MM.1S (cell line): ENCODE measurements at regions not wholly inside any gene's neighbourhood (a gene's known extent, or its start where the extent isn't known, plus 50 kb on each side); places are given as distances from the start of the nearest gene placed in this dataset.

Experiments
- DNase-seq: peaks from one replicate; pipeline ENCODE4 v3.0.0-alpha.2; 2015
- H2AFZ ChIP-seq: fragments of 300-600 bp; sonication (generic); 2 replicates; pipeline ENCODE4 v1.6.0; 2016; ENCODE audit warnings: antibody characterized with exemption, low read length
- H3F3A ChIP-seq: fragments of 300-600 bp; sonication (generic); 2 replicates; pipeline ENCODE4 v1.6.1; 2016; ENCODE audit warnings: mild to moderate bottlenecking, antibody characterized with exemption, low read length, moderate library complexity, mixed read lengths; ENCODE audit not compliant: insufficient read depth
- H3K27ac ChIP-seq: fragments of 300-600 bp; sonication (generic); 2 replicates; pipeline ENCODE4 v1.5.1; 2016; ENCODE audit warnings: mild to moderate bottlenecking, low read length
- H3K27me3 ChIP-seq: fragments of 300-600 bp; sonication (generic); replicated peaks from 2 replicates; pipeline ENCODE4 v1.6.0; 2016; ENCODE audit warnings: low read length; ENCODE audit not compliant: insufficient read depth
- H3K36me3 ChIP-seq: fragments of 300-600 bp; sonication (generic); replicated peaks from 2 replicates; pipeline ENCODE4 v1.6.1; 2016; ENCODE audit warnings: mild to moderate bottlenecking, low read length, mixed read lengths; ENCODE audit not compliant: insufficient read depth
- H3K4me1 ChIP-seq: fragments of 300-600 bp; sonication (generic); 2 replicates; pipeline ENCODE4 v1.6.1; 2016; ENCODE audit warnings: low read length, mixed read lengths
- H3K4me2 ChIP-seq: fragments of 300-600 bp; sonication (generic); 2 replicates; pipeline ENCODE4 v1.6.0; 2016; ENCODE audit warnings: low read depth, low read length
- H3K4me3 ChIP-seq: fragments of 300-600 bp; sonication (generic); 2 replicates; pipeline ENCODE4 v1.5.1; 2016; ENCODE audit warnings: low read length, mixed read lengths
- H3K79me2 ChIP-seq: fragments of 300-600 bp; sonication (generic); 2 replicates; pipeline ENCODE4 v1.6.1; 2016; ENCODE audit warnings: mixed run types, low read length, mixed read lengths
- H3K9ac ChIP-seq: fragments of 300-600 bp; sonication (generic); 2 replicates; pipeline ENCODE4 v1.6.1; 2016; ENCODE audit warnings: low read length, mixed read lengths
- H3K9me2 ChIP-seq: fragments of 300-600 bp; sonication (generic); replicated peaks from 2 replicates; pipeline ENCODE4 v1.6.1; 2016; ENCODE audit warnings: mild to moderate bottlenecking, low read length, mixed read lengths; ENCODE audit not compliant: insufficient read depth
- H3K9me3 ChIP-seq: fragments of 300-600 bp; sonication (generic); replicated peaks from 2 replicates; pipeline ENCODE4 v1.6.1; 2016; ENCODE audit warnings: mild to moderate bottlenecking, low read length, mixed read lengths; ENCODE audit not compliant: insufficient read depth
- H4K20me1 ChIP-seq: fragments of 300-600 bp; sonication (generic); 2 replicates; pipeline ENCODE4 v1.6.1; 2016; ENCODE audit warnings: mild to moderate bottlenecking, low read length, moderate library complexity, mixed read lengths; ENCODE audit not compliant: insufficient read depth
- CTCF ChIP-seq: fragments of 300-600 bp; sonication (generic); IDR thresholded peaks from 2 replicates; pipeline ENCODE4 v1.5.1; 2016; ENCODE audit warnings: antibody characterized with exemption, low read length, mixed read lengths
- EZH2 ChIP-seq: fragments of 300-600 bp; sonication (generic); optimal IDR thresholded peaks from 2 replicates; pipeline ENCODE3; 2017; ENCODE audit warnings: low read depth, mild to moderate bottlenecking, antibody characterized with exemption, low read length, mixed read lengths
- EZH2phosphoT487 ChIP-seq: fragments of 300-600 bp; sonication (generic); IDR thresholded peaks from 2 replicates; pipeline ENCODE4 v1.6.1; 2018; ENCODE audit warnings: antibody characterized with exemption, low read length

- TF ChIP-seq EZH2 (no peak), EZH2phosphoT487 (no peak), CTCF (no peak)
- Histone ChIP-seq H3K4me1 (0 out of 2 replicates have a peak, but pooled peaks cover 5% of the 10 kb centered on the region), H3K9me2 (no peaks in the 10 kb centered on the region), H3K27ac (no peak overlapping the region), H4K20me1 (no peaks in the 10 kb centered on the region), H3K79me2 (no peaks in the 10 kb centered on the region), H3K4me3 (no peak overlapping the region), H2AFZ (no peak overlapping the region), H3K9me3 (no peaks in the 10 kb centered on the region), H3K4me2 (no peak overlapping the region), H3K27me3 (no peaks in the 10 kb centered on the region), H3K9ac (no peak overlapping the region), H3K36me3 (no peaks in the 10 kb centered on the region), H3F3A (no peaks in the 10 kb centered on the region)
- no peak for DNase-seq
Observed at GRCh38 chr3:110311541-110311940, 760.1 kb upstream of the NECTIN3 start.

GRCh38 chr3:110314512-110315114, 757.0 kb upstream of the NECTIN3 start:
- Histone ChIP-seq H3K27me3 (no peaks in the 10 kb centered on the region), H3K4me2 (no peak overlapping the region), H2AFZ (no peak overlapping the region)

GRCh38 chr3:110318108-110318507, 753.5 kb upstream of the NECTIN3 start:
- no peaks in the 10 kb centered on the region for H3K4me1 ChIP-seq
- H3K27me3 ChIP-seq = no peaks in the 10 kb centered on the region
- no peak overlapping the region for H3K9ac ChIP-seq
- H3K9me2 ChIP-seq = no peaks in the 10 kb centered on the region
- DNase-seq = no peak
- no peaks in the 10 kb centered on the region for H3F3A ChIP-seq
- no peaks in the 10 kb centered on the region for H4K20me1 ChIP-seq
- TF ChIP-seq CTCF (no peak), EZH2 (no peak), EZH2phosphoT487 (no peak)
- no peak overlapping the region for H3K27ac ChIP-seq
- H2AFZ ChIP-seq = no peak overlapping the region
- no peaks in the 10 kb centered on the region for H3K79me2 ChIP-seq
- no peak overlapping the region for H3K4me2 ChIP-seq
- H3K9me3 ChIP-seq = no peaks in the 10 kb centered on the region
- no peaks in the 10 kb centered on the region for H3K36me3 ChIP-seq
- no peak overlapping the region for H3K4me3 ChIP-seq

More at GRCh38 chr3:110314512-110315114, 757.0 kb upstream of the NECTIN3 start:
- Histone ChIP-seq H4K20me1 (no peaks in the 10 kb centered on the region), H3K4me1 (no peaks in the 10 kb centered on the region), H3K9me3 (no peaks in the 10 kb centered on the region), H3K27ac (no peak overlapping the region), H3K4me3 (no peak overlapping the region), H3K79me2 (no peaks in the 10 kb centered on the region), H3K9me2 (no peaks in the 10 kb centered on the region), H3K36me3 (no peaks in the 10 kb centered on the region), H3K9ac (no peak overlapping the region), H3F3A (no peaks in the 10 kb centered on the region)
- peak; percentile 68 for DNase-seq
- TF ChIP-seq CTCF (peak; percentile 66), EZH2phosphoT487 (no peak)
